Spleen (tissue), 11 donors: ENCODE measurements at regions not wholly inside any gene's neighbourhood (a gene's known extent, or its start where the extent isn't known, plus 50 kb on each side); places are given as distances from the start of the nearest gene placed in this dataset.

Experiments used
- DNase-seq: peaks from one replicate; pipeline ENCODE4 v3.0.0-alpha.2; 2020
- H3K27ac ChIP-seq, 8 donors: fragments of 200-600 bp; sonication (generic) in 7 of 8; 1 replicate in 4 of 8; 2 replicates in 4 of 8; pipeline versions ENCODE4 v1.5.0 to v1.8.0; 2016 to 2021; ENCODE audit warnings: inconsistent platforms in 4 of 8, mild to moderate bottlenecking in 4 of 8, moderate library complexity in 1 of 8
- H3K27me3 ChIP-seq, 7 donors: fragments of 200-600 bp; sonication (generic) in 6 of 7; replicated peaks in 1 of 7; 1 replicate in 4 of 7; 2 replicates in 3 of 7; pipeline versions ENCODE4 v1.5.0 to v1.8.0; 2016 to 2021; ENCODE audit warnings: inconsistent platforms in 3 of 7, mild to moderate bottlenecking in 1 of 7
- H3K36me3 ChIP-seq, 6 donors: fragments of 200-600 bp; sonication (generic) in 5 of 6; 1 replicate in 4 of 6; 2 replicates in 2 of 6; pipeline versions ENCODE4 v1.5.0 to v1.8.0; 2016 to 2021; ENCODE audit warnings: inconsistent platforms in 2 of 6
- H3K4me1 ChIP-seq, 6 donors: fragments of 200-600 bp; sonication (generic) in 5 of 6; 1 replicate in 3 of 6; 2 replicates in 3 of 6; pipeline versions ENCODE4 v1.5.0 to v1.8.0; 2016 to 2021; ENCODE audit warnings: inconsistent platforms in 3 of 6
- H3K4me3 ChIP-seq, 8 donors: fragments of 200-600 bp; sonication (generic) in 7 of 8; 1 replicate in 4 of 8; 2 replicates in 4 of 8; pipeline versions ENCODE4 v1.5.0 to v1.8.0; 2016 to 2021; ENCODE audit warnings: inconsistent platforms in 4 of 8, mild to moderate bottlenecking in 4 of 8, moderate library complexity in 2 of 8
- H3K9me3 ChIP-seq, 8 donors: fragments of 200-600 bp; sonication (generic) in 7 of 8; 1 replicate in 4 of 8; 2 replicates in 4 of 8; pipeline versions ENCODE4 v1.5.0 to v1.8.0; 2016 to 2021; ENCODE audit warnings: inconsistent platforms in 4 of 8
- CTCF ChIP-seq, 11 experiments: fragments of 200-600 bp in 7 of 11; fragments of 450-650 bp in 4 of 11; sonication (generic) in 4 of 11; IDR thresholded peaks in 8 of 11; conservative IDR thresholded peaks in 3 of 11; 1 replicate in 7 of 11; 2 replicates in 4 of 11; pipeline versions ENCODE4 v1.4.0 to v1.8.0; 2016 to 2021; ENCODE audit warnings: antibody characterized with exemption in 11 of 11, inconsistent platforms in 4 of 11, mild to moderate bottlenecking in 1 of 11
- POLR2A ChIP-seq, 3 donors: fragments of 450-650 bp; IDR thresholded peaks; one replicate each; pipeline ENCODE4 v1.5.1; 2017; ENCODE audit warnings: antibody characterized with exemption in 3 of 3, mild to moderate bottlenecking in 1 of 3
- POLR2AphosphoS5 ChIP-seq, 3 donors: sonication (generic); formaldehyde crosslinking; IDR thresholded peaks; one replicate each; pipeline ENCODE4 v1.5.1; 2017; ENCODE audit warnings: antibody characterized with exemption in 3 of 3
- WGBS, 5 donors: extraction: QIAGEN DNeasy Blood & Tissue Kit in 3 of 5; methylation state at CpG; one replicate each; pipeline versions ENCODE4 v1.1.5 to v1.1.7; 2013 to 2018; 5-methylcytosine and 5-hydroxymethylcytosine counted together
- intact Hi-C: fragments of 100-400 bp; cut with DNase I; formaldehyde crosslinking; loops from one replicate; pipeline ENCODE4 v1.15.0; 2023; ENCODE audit warnings: low total_unique reads
- donor health status: healthy with polysubstance abuse.
- donor health status: DM: no; HTN: no; CAD: no; lungs with moderate emphysema.
- donor health status: DM: no; HTN: no; CAD: no.
- donor health status: Bipolar disorder and iron deficiency.
- donor health status: healthy.
- donor health status: DM: no; HTN: no; CAD: no.
- donor health status: DM: yes; HTN: yes; CAD: no.

GRCh38 chr6:141117874-141118273 is 1014.9 kb upstream of the GJE1 start:
- no peaks in the 10 kb centered on the region for H3K27me3 ChIP-seq
- H3K36me3 ChIP-seq: no peaks in the 10 kb centered on the region
- intact Hi-C loops: no loop called here
- no peak for DNase-seq
- no peak overlapping the region for H3K27ac ChIP-seq
- H3K4me3 ChIP-seq: no peak overlapping the region
- no peaks in the 10 kb centered on the region for H3K9me3 ChIP-seq
- no peak for TF ChIP-seq CTCF (IDR thresholded peaks at IDR 0.05 in 8 of 11, conservative IDR thresholded peaks at IDR 0.05 in 3 of 11)
- TF ChIP-seq POLR2AphosphoS5 (IDR thresholded peaks at IDR 0.05): no peak
- TF ChIP-seq POLR2A (IDR thresholded peaks at IDR 0.05): no peak
- no peaks in the 10 kb centered on the region for H3K4me1 ChIP-seq

GRCh38 chr6:141110481-141110880 is 1022.2 kb upstream of the GJE1 start:
- H3K36me3 ChIP-seq: no peaks in the 10 kb centered on the region
- H3K27ac ChIP-seq: no peak overlapping the region
- WGBS, 5 donors: 69 to 80% (median 76%) methylated on average over 2 of the region's 2 CpGs
- intact Hi-C loops: no loop called here
- no peak for DNase-seq
- H3K9me3 ChIP-seq: no peaks in the 10 kb centered on the region
- no peak for TF ChIP-seq POLR2AphosphoS5 (IDR thresholded peaks at IDR 0.05)
- TF ChIP-seq CTCF (IDR thresholded peaks at IDR 0.05 in 8 of 11, conservative IDR thresholded peaks at IDR 0.05 in 3 of 11): no peak
- TF ChIP-seq POLR2A (IDR thresholded peaks at IDR 0.05): no peak
- no peaks in the 10 kb centered on the region for H3K4me1 ChIP-seq
- no peak overlapping the region for H3K4me3 ChIP-seq
- no peaks in the 10 kb centered on the region for H3K27me3 ChIP-seq

GRCh38 chr6:141107591-141108160 is 1025.0 kb upstream of the GJE1 start:
- intact Hi-C loops: no loop called here
- no peak overlapping the region for H3K27ac ChIP-seq
- H3K9me3 ChIP-seq: peaks cover 0 to 6% (median 0%) of the 10 kb centered on the region in 8 donors
- no peak for DNase-seq
- no peaks in the 10 kb centered on the region for H3K36me3 ChIP-seq
- 14 to 69% (median 47%) methylated on average over 1 of the region's 1 CpG for WGBS, 5 donors
- H3K27me3 ChIP-seq: no peaks in the 10 kb centered on the region
- no peak for TF ChIP-seq POLR2AphosphoS5 (IDR thresholded peaks at IDR 0.05)
- TF ChIP-seq POLR2A (IDR thresholded peaks at IDR 0.05): no peak
- TF ChIP-seq CTCF (IDR thresholded peaks at IDR 0.05 in 8 of 11, conservative IDR thresholded peaks at IDR 0.05 in 3 of 11): no peak
- H3K4me3 ChIP-seq: no peak overlapping the region
- H3K4me1 ChIP-seq: no peaks in the 10 kb centered on the region

GRCh38 chr6:141105481-141105880 is 1027.2 kb upstream of the GJE1 start:
- H3K9me3 ChIP-seq: peaks cover 0 to 6% (median 0%) of the 10 kb centered on the region in 8 donors
- H3K4me1 ChIP-seq: no peaks in the 10 kb centered on the region
- no peaks in the 10 kb centered on the region for H3K36me3 ChIP-seq
- TF ChIP-seq POLR2AphosphoS5 (IDR thresholded peaks at IDR 0.05) (no peak), POLR2A (IDR thresholded peaks at IDR 0.05) (no peak), CTCF (IDR thresholded peaks at IDR 0.05 in 8 of 11, conservative IDR thresholded peaks at IDR 0.05 in 3 of 11) (no peak)
- intact Hi-C loops: no loop called here
- no peaks in the 10 kb centered on the region for H3K27me3 ChIP-seq
- DNase-seq: no peak
- H3K27ac ChIP-seq: no peak overlapping the region
- no peak overlapping the region for H3K4me3 ChIP-seq
